SHP77 (cell line): ENCODE measurements at regions not wholly inside any gene's neighbourhood (a gene's known extent, or its start where the extent isn't known, plus 50 kb on each side); places are given as distances from the start of the nearest gene placed in this dataset.
"Not testable (repeated sequence)": the region's sequence is repeated elsewhere in the genome, so short reads cannot be mapped to it uniquely, and the experiment has no call there.

Source experiments
- DNase-seq, 2 experiments: peaks; one replicate each; lab custom pipeline; 2025; lab: John Stamatoyannopoulos, UW

DNA sequence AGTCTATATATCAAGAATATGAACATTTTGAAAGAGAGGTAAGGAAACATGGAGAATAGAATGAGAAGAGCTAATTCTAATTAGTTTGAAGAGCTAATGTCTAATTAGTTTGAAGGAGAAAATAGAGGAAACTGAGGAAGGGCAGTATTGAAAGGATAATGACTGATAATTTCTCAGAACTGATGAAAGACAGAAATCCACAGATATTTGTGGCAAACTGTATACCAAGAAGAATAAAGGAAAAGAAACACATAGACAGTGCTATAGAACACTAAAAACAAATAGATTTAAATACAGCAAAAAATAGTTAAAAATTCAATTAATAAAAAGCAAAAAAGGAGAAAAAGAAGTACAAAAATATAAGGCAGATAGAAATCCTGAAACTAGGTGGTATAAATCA is 354.4 kb downstream of the QKI start:
- DNase-seq = no peak

DNA sequence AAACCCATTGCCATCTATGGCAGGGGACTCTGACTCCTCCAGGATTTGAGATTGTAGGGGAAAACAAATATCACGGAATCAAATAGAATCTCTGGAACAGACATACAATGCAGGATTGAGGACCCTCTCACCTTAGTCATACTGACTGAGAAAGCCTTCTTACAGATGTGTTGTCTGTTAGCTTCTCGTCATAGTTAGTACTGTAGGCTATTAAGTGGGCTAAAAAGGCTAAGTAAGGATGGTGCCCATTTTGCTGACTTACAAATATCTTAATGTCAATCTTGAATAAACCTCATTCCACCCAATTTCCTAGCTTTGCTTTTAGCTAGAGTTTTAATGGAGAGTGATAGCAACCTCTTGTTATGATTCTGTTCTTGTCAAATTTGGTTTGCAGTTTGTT is 352.4 kb downstream of the QKI start:
- DNase-seq = no peak

DNA sequence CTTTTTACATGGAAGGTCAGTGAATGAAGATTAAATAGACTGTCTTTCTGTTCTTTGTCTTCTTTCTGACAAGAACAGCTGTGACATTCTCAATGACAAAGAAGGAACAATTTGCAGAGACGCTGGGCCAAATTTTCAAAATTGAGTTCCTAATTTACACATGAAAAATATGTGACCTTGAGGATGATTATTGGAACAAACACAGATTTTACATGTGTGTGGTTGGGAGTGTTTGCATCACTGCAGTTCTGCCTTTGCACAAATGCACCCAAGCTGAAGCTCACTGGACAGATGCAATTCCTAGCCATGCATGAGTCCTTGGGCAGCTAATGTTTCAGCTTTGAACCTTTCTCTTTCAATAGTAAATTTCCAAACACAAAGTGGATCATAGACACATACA is 350.8 kb downstream of the QKI start:
- DNase-seq = no peak

DNA sequence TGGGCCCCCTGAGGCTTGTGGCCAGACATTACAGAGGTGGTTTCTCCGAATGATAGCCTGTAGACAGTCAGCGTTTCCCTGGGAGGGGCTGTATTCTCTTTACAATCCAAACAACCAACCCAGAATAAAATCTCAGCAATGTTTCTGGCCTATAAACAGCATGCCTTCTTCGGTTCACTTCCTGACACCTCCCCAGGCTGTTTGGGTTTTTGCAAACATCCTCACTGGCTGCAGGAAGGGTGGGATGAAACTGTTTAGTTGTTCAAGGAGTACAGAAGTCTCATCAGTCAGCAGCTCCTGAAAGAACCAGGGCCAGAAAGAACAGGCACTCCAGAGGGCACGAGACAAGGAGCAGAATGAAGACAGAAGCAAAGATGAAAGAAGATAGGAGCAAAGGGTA is 350.0 kb downstream of the QKI start:
- no peak for DNase-seq

DNA sequence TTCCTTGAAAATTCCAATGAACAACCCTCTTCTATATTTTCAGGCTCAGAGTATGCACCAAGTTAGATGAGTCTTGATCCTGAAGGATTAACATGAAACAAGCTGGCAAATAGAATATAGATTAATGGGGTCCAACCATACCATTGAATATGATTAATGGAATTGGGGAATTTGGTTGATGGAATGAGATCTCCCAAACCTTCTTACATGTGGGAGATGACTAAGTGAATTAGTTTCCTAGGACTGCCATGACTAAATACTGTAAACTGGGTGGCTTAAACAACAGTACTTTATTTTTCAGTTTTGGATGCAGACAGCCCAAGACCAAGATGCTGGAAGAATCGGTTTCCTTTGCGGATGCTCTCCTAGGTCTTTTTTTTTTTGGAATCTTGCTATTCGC is 347.0 kb downstream of the QKI start:
- DNase-seq = no peak

DNA sequence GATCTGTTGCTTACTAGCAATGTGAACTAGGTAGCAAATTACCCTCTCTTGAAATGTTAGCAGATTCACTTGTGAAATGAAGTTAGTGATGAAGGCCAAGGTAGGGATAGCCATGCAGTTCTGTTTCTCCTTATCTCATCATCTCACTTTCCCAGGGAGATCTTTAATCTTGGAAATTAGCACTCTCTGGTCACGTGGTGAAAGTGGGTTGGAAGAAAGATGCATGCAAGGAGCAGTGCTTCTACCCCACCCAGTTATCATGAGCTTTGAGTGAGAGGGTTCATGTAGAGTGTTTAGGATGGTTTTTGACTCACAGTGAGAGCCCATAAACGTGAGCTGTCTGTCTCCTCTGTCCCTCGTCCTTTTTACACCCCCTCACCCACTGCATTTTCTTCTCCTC is 346.3 kb downstream of the QKI start:
- DNase-seq = no peak

DNA sequence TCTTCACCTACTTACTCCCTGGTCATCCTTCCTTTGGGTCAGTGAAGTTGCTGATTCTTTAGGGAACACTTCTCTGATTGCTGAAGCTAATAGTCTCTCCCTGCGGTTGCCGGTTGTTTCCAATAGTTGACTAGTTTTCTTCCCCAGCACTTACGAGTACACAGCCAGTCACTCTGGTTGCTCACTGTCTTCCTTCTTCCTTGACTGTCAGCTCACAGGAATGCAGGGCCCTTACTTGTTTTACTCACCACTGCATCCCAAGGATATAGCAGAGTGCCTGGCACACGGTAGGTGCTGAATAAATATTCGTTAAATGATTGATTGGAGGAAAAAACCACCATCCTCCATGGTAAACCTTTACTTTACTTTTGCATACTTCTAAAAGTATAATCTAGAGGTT is 345.0 kb downstream of the QKI start:
- DNase-seq = no peak

DNA sequence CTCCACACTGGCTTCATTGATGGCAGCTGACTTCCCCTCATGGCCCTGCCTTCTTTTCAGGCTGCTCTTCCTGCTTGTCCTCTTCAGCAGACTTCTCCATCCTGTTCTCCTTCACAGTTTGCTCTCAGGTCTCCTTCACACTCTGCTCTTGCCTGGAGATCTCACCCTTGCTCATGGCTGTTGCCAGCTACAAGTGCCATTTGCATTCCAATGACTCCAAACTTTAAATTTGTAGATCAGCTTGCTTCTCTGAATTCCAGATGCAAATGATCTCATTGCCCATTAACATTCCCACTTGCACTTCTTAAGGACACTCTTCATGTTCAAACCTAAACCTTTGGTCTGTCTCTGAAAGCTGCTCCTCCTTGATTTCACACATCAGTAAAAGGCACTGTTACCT is 343.0 kb downstream of the QKI start:
- no peak for DNase-seq

DNA sequence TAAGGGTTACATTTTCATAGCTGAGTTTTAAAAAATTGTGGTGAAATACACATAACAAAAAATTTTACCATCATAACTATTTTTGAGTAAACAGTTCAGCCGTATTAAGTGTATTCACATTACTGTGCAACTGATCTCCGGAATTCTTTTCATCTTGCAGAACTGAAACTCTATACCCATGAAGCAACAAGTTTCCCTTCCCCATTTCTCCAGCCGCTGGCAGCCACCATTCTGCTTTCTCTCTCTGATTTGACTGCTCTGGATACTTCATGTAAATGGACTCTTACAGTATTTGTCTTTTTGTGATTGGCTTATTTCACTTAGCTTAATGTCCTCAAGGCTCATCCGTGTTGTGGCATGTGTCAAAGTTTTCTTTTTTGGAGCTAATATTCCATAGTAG is 341.6 kb downstream of the QKI start:
- DNase-seq = no peak

DNA sequence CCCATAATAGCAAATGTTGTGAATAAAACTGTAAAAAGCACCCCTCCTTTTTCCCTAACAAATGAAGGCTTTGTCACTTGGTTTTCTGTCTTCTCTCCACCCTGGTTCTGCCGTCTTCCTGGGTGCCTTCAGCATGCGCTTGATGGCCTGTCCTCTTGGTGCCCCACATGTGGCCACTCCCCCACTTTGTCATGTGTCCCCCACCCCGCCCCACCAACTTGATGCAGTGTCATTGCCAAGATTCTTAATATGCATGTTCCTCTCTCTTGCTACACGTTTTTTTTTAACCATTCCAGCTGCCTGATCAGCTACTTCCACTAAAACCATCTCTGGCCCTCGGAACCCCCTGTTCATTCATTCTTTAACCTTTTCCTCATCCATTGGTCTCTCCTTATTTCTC is 340.3 kb downstream of the QKI start:
- no peak for DNase-seq

DNA sequence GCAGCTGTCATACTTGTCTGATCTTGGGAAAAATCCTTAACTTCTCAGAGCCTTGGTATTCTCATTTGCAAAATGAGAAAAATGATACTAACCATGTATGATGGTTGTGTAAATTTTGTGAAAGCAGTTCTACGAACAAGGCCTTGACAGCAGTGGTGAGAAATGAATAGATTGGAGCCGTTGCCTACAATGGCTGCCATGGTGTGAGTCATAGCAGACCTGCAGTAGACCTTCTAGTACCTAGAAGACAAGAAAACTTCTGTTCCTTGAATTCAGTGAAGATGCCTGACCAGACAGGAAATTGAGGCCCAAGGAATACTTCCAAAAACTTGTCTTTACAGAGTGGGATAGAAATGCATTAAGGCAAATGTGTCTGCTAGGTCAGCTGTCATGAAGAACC is 338.9 kb downstream of the QKI start:
- DNase-seq = no peak

DNA sequence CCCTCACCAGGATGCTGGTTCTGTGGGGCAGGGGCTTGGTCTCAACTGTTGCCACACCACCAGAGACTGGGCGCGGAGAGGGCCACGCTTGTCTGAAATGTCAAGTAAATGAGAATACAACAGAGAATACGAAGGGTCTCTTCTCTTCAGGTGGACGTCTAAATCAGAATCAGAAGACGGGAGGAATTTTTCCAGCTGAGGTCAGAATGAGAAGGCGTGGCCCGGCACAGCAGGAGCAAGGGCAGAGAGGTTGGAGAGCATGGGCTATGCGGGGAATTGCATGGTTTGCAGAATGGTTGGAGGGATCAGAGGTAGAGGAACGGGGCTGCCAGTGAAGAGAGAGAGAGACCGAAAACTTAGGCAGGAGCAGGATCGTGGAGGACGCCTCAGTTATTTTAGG is 337.9 kb downstream of the QKI start:
- no peak for DNase-seq

DNA sequence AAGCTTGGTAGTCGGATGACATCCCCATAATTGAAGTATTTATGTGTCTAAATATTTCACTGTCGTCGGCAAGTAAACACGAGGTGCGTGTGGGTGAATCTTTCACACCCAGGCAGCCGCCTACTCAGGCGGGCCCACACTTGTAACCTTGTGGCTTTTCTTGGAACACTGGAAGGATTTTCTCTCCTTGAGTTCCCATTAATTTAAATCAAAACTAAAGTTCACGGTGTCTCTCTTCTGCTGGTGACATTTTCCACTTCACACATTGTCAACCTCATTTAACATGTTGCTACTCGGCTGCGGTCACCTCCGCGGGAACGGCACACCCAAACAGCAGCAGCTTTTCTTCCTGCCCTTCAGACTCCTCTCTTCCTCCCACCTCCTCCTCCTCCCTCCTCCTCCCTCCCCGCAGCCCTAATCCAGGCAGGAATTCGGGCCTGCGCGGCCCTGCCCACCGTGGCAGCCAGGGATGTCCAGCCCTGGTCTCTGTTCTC is 336.6 kb downstream of the QKI start:
- no peak for DNase-seq

DNA sequence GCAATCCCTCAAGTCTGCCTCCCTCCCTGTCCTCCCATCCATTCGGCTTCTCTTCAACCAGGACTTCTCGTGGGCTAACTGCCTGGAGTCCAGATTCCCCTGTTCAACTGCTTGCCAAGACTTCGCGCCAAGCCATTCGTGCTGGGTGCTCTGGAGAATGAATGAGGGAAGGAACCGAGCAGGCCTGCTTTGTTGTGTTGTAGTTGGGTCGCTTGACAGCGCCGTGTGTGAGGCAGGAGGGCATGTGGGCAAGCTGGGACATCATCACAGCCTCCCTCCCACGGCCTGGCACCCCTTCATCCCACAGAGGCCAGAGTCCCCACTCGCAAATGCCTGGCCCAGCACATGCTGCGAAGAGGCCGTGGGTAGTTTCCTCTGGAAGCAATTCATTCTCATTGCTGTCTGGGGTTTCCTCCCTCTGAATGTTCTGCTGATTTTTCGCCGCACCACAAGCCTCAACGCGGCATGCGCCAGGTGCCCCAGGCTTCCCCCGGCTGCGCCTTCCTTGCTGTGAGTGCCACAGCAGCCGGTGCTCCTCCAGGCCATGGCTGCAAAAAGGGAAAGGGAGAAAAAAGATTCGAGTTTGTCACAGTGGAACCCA is 336.0 kb downstream of the QKI start:
- no peak for DNase-seq

DNA sequence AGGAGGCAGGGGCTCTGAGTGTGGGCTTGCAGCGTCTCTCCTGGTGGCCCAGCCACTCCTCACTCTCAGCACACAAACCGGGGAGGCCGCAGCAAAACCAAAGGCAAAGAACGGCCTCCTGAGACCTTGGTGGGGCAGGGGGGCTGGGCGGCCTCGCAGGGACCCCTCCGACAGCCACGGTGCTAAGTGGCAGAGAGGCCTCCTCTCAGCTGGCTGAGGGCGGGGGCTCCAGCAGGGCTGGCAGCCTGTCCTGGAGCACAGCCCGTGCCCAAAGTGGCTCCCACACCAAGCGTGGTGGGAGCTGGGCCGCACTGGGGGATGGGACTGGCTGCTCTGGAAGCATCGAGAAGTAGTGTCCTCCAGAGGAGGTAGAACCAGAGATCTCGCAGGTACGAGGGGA is 334.4 kb downstream of the QKI start:
- no peak for DNase-seq

DNA sequence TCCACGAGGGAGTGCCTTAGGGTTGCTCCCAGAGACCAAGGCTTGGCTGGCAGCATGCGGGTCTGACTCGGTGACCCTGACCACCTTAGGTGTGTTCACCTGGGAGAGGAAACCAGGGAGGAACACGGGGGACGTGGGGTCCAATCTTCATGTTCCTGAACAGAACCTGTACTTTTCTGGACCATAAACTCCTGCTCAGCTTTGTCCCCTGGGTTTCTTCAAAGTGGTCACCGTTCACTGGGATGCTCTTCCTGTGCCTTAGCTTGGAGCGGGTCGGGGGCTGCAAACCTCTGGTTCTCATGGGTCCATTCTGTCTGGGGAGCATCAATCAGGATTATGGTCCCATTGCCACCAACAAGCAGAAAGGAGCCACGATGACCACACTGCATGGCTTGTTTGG is 333.5 kb downstream of the QKI start:
- no peak for DNase-seq

DNA sequence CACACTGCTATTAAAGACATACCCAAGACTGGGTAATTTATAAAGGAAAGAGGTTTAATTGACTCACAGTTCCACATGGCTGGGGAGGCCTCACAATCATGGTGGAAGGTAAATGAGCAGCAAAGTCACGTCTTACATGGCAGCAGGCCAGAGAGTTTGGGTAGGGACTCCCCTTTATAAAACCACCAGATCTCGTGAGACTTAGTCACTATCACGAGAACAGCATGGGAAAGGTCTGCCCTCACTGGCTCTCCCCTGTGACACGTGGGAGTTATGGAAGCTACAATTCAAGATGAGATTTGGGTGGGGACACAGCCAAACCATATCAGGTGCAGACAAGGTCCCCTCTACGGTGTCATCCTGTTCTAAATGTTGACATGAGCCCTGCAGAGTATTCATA is 332.5 kb downstream of the QKI start:
- DNase-seq = not testable (repeated sequence)

DNA sequence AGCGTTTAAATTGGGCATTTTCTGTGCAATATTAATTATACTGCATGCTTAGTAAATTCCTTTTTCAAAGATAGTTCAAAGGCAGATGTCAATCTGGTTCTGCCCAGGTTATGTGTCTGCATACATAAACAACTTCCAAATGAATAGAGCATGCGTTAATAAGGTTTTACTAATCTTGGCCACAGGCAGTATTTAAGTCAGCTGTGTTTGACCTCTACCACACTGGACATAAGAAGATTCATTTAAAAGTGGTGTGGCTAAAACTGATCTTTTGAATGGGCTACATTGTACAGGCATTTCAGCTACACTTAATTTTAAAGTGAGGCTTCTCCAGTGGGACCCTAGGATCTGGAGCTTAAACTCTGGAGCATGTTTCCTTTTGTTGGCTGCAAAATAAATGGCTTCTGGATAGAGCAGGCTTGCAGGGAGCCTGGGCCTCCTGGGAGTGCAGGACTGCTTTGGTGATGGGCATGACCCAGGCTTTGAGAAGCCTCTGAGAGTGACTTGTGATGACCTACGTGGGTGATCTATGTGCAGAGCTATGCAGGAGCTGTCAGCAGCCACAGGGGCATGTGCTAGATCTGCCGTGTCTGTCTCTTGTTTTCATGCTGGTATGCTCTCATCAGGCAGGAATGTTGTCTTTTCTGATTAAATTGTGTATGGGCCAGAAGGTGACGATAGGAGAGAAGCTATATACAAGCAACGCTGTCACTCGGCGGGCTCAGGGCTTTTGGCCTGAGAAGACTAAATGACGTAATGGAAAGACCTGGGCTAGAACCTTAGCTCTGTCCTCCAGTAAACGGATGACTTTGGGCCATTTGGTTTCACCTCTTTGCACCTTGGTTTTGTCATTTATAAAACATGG is 331.2 kb downstream of the QKI start:
- no peak for DNase-seq

DNA sequence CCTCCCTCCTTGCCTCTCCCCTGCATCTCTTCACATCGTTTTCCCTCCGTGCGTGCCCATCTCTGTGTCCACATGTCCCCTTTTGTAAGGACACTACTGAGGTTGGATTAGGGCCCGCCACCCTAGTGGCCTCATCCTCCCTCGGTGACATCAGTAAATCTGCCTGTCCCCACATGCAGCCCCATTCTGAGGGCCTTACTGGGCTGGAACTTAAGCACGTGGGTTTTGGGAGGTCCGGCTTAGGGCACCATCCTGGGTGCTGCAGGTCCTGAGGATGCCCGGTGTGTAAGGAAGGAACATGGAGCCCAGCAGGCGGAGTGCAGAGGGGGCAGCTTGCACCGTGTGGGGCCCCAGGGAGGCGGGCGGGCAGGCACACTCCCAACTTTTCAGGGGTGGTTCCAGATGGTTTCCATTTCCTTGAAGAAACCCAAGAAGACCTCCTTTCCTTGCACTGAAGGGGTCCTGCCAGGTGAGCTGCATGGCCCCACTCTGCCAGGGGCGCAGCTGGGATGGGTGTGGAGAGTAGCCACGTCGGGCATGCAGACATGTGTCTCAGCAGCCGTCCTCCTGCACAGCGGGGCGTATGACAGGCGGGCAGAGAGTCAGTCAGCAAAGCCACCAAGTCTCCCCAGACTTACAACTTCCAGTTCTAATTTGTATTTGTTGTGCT is 329.9 kb downstream of the QKI start:
- DNase-seq = no peak

DNA sequence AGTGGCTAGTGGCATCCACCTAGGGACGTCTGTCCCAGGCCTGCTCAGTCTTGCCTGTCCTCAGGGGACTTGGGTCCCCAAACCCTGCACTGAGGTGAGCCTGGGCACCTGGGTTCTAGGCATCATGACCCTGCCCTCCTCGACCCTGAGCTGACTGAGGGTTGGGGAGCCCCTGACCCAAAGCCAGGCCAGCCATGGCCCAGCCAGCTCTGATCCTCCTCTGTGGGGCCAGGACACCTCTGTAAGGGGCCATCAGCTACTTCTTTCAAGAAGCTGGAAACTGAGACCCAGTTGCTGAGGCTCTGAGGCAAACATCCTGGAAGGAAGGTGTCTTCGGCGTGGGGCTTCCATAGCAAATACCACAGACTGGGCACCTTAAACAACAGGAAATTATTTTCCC is 329.3 kb downstream of the QKI start:
- DNase-seq = no peak

DNA sequence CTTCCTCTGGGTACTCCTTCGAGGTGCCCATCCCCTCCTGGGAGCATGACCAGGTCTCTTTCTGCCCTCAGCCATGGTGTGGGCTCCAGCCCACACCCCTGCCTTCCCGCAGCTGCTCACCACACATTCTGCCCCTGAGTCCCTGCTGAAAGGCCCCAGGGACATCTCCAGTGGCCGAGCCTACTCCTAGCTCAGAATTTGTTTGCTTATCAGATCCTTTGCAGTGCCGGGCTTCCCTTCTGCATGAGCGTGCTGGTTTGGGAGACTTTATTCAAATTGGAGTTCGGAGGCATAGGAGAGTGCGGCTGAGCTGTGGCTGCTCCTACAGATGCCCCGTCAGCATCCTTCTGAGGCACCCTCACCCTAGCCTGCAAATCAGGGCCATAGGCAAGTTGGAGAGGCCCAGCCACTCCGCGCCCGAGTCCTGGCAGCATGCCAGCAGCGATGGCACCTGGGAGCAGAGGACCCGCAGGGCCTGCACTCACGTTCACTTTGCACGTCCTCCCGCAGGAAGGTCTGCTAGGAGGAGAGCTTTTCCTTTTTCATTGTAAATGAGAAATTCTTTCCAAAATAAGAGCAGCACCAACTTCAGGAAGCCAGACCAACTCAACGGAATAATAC is 327.3 kb downstream of the QKI start:
- DNase-seq = peak in 1 of 2 experiments; percentile 30

DNA sequence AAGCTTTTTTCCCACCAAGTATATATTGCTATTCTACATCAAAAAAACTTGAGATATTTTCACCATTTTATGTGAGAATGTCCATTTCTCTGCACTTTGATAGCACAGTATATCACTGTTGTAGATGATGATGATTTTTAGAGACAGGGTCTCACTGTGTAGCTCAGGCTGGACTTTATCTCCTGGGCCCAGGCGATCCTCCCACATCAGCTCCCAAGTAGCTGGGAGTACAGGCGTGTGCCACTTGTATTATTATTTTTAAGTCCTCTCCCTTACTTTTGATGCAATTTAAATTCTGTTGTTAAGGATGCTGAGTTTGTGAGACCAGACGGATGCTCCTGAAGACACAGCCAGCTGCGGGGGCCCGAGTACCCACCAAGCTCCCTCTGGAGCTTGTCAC is 326.8 kb downstream of the QKI start:
- DNase-seq = no peak

DNA sequence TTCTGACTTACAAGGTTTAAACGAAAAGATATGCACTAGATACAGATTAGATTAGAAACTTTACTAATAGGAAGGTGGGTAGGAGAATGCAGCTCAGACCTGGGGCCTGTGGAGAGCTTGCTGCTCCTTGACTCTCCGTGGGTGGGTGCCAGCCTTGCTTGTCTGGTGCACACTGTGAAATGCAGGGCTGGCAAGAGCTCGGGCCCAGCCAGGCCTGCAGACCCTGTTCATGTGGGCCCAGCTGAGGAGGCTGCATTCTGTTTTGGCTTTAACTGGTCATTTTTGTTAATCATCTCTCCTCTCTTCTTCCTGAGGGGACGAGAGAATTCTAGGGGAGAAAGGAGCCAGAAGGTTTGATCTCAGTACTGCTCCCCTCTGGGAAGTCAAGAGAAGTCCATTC is 325.4 kb downstream of the QKI start:
- DNase-seq = no peak
